Esophagus mucosa (tissue), 1 donor: ENCODE measurements at regions not wholly inside any gene's neighbourhood (a gene's known extent, or its start where the extent isn't known, plus 50 kb on each side); places are given as distances from the start of the nearest gene placed in this dataset.
A peak's percentile ranks its signal among the peaks of the same experiment; 100 is the strongest.
"Not testable (repeated sequence)": the region's sequence is repeated elsewhere in the genome, so short reads cannot be mapped to it uniquely, and the experiment has no call there.

ENCODE experiments used
- ATAC-seq: fragments of 200-7000 bp; cut with Tn5 transposase; one replicate; pipeline ENCODE4 v1.9.1; 2020
- donor health status: DM: yes; HTN: yes; CAD: no.

DNA sequence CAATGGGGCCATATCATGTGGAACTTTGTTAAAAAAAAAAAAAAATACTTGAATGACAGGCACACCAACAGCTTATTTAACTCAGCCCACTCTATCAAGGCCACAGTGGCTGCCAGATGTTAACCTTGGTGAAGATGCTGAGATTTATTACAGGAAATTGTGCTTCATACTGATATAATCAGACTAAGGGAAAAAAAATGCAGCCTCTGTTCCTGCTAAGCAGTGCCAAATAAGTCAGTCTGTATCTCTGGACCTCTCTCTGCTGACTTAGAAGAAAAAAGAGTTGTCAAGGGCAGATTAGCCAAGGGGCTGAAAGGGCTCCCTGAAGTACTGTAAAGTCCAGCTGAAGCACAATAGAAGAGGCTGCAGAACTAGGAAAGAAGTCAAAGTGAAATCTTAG is 677.7 kb upstream of the HTR2C start:
- ATAC-seq, result no peak

DNA sequence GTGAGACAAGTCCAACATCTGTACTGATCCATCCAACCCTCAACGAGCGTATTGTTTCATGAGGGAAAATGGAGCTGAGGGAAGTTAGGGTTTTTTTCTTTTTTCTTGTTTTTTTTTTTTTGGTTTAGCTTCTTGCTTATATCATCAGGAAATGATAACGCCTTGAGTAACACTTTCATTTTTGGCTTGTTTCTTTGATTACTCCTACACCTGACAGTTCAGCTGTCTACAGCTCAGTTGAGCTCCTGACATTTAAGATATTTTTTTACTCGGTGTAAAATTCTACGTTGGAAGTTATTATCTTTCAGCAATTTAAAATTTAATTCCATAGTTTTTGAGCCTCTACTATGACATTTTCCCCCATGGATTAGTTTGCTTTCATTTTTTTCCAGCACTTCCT is 691.0 kb upstream of the HTR2C start:
- ATAC-seq, result no peak

DNA sequence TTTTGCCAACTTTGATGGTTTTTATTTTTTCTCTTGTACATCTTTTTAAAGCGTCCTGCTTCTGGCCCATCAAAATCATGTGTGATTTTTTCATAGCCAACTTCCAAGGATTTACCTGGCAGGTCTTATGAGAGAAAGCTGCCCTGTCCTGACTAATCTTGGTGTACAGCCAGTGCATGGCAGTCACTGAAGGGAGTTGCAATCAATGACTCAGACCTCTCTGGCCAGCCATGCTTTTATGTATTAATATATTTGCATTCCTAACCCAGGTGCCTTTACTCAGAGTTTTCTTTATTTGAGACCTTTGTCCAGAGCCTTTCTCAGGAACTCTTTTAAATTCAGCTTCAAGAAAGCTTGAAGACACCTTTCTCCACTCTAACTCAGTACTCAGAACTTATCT is 691.5 kb upstream of the HTR2C start:
- ATAC-seq, result peak; percentile 45

- no peak for ATAC-seq
Measured at GRCh38 chrX:113873056-113873455, 710.8 kb upstream of the HTR2C start.

DNA sequence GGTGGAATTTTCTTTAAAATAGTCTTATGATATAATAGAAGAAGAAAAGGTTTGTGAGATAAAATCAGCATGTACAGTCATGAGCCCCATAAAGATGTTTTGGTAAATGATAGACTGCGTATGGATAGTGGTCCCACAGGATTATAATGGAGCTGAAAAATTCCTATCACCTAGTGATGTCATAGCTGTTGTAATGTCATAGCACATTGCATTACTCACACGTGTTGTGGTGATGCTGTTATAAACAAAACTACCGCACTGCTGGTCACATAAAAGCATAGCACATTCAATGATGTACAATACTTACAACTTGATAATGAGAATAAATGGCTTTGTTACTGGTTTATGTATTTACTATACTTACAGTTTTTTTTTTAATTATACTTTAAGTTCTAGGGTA is 715.2 kb upstream of the HTR2C start:
- no peak for ATAC-seq

- no peak for ATAC-seq
Measured at GRCh38 chrX:113868177-113868576, 715.7 kb upstream of the HTR2C start.

DNA sequence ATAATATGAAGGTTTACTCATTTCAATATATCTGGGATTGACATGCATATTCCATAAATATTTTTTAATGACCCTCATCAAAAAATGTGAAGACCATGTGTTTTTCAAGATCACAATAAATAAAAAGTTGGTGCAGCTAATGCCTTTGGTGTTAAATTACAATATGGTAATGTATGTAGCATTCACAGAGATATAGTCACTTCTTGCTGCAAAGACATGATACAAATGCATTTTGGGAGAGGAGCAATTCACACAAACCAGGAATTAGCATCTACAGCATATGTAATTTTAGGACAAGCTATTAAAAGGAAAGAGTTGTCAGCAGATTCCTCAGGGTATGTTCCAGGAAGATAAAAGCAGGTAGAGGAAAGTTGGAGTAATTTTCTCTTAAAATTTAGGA is 734.5 kb upstream of the HTR2C start:
- ATAC-seq, result no peak

DNA sequence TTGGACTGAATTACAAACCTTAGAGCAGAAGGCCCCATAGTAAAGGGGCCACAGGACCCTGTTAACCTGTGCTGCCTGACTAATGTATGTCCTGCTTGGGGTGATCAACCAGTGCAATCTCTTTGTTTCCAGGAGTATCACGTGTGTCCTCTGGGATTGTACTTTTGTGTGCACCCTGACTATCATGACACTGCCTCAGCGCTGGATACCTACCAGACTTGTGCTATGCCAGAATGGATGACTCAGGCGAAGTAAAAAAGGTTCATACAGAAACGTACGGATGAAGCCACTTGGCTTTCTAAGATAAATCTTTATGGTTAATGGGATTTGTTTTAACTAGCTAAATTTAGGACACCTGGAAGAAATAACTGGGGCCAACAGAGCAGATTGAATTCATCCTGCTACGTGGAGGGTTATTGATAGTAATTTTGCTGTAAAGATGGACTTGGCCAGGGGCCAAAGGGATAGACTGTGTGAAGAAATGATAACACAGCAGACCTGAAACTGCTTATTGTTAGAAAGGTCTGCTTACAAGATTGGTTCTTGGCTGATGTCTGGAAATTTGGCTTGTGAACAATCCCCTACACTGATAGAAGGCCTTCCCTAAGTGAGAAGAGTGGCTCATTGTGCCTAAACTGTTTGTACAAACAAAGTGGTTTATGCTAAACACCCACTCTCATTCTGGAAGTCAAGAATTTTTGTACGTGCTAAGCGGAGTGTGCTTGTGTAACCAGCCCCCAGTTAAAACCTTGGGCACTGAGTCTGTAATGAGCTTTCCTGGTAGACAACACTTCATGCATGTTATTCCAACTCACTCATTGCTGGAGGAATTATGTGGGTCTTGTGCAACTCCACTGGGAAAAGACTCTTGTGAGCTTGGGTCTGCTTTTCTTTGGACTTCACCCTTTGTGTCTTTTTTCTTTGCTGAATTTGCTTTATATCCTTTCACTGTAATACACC is 750.5 kb upstream of the HTR2C start:
- ATAC-seq, result no peak

GRCh38 chrX:113828470-113828869 is 755.4 kb upstream of the HTR2C start:
- ATAC-seq, result no peak

GRCh38 chrX:113818346-113818745 is 765.5 kb upstream of the HTR2C start:
- no peak for ATAC-seq

- ATAC-seq, result no peak
Measured at GRCh38 chrX:113804819-113805218, 779.1 kb upstream of the HTR2C start.

DNA sequence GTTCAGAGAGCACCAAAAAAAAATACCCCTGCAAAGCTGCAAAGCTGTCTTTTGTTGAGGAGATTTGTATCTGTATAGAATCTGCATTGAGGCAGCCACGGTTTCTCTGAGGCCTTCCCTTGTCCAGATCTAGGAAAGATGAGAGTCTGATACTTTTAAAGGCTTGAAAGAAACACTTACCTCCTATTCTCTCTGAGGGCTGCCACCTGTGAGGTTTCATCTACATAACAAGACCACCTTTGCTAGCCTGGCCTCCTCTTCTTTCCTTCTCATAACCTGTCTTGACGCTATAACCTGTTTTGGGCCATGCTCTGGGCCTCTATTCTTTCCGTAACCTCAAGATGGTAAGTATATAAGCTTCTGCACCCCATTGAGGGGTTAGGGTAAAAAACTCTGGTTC is 779.6 kb upstream of the HTR2C start:
- no peak for ATAC-seq

GRCh38 chrX:113802837-113803236 is 781.0 kb upstream of the HTR2C start:
- no peak for ATAC-seq

GRCh38 chrX:113800955-113801354 is 782.9 kb upstream of the HTR2C start:
- ATAC-seq, result no peak

- no peak for ATAC-seq
Measured at GRCh38 chrX:113793563-113793962, 790.3 kb upstream of the HTR2C start.

DNA sequence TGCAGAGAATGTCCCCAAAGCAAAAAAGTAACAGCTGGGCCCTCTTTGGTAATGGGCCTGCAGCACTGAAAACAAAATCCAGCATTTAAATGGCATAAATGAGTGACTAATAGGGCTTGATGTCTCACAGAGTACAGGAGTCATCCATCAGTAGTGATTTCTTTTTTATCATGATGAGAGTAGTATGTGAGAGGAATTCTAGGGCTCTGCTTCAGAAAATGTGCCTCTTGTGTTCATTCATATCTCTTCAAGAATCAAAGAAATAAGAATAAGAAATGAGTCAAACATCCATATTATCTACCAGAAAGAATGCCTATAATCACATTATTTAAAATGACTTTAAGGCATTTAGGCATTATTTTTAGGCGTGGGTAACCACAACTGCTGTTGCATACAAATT is 792.9 kb upstream of the HTR2C start:
- no peak for ATAC-seq

GRCh38 chrX:113784754-113785153 is 799.1 kb upstream of the HTR2C start:
- ATAC-seq, result not testable (repeated sequence)

DNA sequence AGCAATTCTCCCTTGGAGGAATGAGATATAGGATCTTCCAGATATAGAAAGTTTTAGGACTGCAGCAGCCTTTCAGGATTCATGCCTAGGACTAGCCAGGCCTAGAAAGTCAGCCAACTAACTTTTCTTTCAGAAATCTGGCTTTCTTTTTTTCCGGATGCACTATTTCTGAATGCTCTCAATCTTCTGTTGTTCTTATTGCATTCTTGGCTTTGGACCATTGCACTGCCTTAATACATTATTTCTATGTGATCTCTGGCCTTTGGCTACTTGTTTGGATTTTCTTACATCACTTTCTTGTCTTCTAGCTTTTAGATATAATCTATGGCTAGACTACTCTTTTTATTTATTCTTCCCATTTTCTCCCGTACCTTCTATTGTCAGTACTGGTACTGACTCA is 813.1 kb upstream of the HTR2C start:
- no peak for ATAC-seq

DNA sequence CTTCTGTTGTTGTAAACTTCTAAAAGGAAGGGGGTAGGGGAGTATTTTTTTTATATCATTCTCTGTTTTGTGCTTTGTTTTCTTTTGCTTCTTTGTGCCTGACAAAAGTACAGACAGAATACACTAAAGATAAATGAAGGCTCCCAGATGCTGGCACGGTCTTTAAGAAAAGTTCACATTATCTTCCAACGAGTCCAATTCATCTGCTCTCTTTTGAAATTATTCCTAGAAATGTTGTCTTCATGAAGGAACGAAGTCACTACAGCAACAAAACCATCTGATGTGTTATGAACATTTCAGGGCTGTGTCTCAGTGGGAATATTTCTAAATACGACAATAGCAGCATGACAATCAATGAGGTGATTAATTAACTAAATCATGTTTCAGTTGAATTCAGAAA is 813.8 kb upstream of the HTR2C start:
- ATAC-seq, result no peak

DNA sequence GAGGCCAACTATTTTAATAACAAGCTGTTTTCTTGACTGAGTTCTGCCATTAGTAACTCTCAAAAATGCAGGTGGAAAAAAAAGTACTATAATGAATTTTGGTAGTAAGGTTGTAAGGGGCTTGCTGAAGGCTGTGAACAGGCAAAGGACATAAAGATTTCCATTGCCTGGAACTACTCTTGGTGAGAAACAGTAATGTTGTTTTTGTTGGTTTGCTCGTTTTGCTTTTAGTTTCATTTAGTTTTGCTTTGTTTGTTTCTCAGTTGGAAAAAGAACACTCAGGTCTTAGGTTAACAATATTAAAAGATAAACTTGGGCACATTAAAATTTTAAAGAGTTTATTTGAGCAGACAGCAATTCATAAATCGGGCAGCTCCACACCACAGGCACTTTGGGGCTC is 824.5 kb upstream of the HTR2C start:
- ATAC-seq, result no peak

GRCh38 chrX:113747274-113747973 is 836.5 kb upstream of the HTR2C start:
- no peak for ATAC-seq

DNA sequence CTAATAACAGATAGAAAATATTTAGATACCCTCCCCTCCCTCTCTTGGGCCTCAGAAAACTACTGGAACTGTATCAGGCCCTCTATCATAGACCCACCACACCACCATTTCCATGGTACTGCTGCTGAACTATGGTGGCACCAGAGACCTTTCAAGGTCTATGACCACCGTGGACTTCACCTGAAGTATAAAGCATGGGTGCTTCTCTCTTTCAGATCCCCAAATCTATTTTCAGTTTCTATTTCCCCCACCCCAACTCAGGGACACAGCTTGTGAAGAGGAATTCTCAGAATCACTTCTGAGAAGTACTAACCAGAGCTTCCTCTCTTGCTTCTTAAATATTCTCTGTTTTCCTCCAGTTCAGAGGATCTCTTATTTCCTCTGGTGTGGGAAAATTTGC is 840.8 kb upstream of the HTR2C start:
- no peak for ATAC-seq

DNA sequence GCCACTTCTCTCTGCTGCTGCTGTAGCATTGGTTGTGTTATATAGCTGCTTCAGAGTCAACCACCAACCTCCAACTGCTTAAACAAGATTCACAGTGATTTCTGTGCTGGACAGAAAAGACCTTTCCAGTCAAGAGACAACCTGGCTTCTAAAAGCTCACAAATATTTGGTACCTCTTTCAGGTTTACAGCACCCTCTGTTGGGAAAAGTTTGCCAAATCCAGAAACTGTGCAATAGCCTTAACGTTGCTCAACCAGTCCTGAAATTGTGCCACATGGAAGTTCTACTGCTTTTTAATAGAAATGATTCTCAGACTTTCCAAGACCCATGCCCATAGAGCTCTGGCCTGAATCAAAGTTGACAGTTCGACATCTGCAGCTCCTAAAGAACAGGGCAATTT is 842.1 kb upstream of the HTR2C start:
- no peak for ATAC-seq

- no peak for ATAC-seq
Measured at GRCh38 chrX:113728937-113729336, 854.9 kb upstream of the HTR2C start.
